DMS 273 (cell line): ENCODE measurements at regions not wholly inside any gene's neighbourhood (a gene's known extent, or its start where the extent isn't known, plus 50 kb on each side); places are given as distances from the start of the nearest gene placed in this dataset.

Experiments used
- DNase-seq: peaks from one replicate; lab custom pipeline; 2025; ENCODE audit not compliant: unreplicated experiment; lab: John Stamatoyannopoulos, UW

DNA sequence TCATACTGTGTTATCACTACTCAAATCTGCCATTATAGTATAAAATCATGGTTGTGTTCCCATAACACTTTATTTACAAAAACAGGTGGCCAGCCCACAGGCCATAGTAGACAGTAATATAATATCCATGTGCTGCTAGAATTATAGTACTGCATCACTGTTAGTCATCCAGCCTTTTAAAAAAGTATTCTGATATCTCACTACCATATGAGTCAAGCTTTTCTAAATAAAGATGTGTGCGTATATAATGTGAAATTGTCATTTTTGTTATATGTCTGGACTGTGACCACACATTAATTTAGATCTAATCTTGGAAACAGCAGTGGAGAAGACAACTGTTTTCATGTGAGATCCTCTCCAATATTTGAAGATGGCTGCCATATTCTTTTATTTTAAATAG lies 1049.1 kb upstream of the GOT2 start:
- DNase-seq: no peak

DNA sequence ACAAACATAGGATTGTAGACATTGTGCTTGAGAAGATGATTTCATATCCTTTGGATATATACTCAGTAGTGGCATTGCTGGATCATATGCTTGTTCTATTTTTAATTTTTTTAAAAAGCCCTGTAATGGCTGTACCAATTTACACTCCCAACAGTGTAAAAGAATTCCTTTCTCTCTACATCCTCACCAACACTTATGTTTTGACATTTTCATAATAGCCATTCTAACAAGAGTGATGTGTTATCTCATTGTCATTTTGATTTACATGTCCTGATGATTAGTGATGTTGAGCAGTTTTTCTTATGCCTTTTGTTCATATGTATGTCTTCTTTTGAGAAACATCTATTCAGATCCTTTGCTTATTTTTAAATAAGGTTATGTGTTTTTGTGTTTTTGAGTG lies 1039.2 kb upstream of the GOT2 start:
- no peak for DNase-seq

DNA sequence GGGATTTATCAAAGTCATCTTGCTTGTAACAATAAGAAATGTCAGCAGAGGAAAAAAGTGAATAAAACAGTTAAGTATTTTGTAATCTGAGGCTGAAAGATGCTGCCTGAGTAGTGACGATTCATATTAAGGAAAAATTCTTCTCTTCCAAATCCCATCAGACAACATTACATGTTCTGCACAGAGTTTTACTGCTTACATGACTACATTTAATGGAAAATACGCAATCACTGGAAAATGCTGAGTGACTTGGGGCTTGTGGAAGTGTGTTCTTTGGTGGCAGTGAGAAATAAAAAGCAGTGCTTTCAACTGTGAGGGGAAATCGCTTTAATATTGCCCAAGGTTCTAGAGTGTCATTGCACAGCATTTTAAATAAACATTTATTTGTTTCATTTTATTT lies 1025.2 kb upstream of the GOT2 start:
- no peak for DNase-seq

DNA sequence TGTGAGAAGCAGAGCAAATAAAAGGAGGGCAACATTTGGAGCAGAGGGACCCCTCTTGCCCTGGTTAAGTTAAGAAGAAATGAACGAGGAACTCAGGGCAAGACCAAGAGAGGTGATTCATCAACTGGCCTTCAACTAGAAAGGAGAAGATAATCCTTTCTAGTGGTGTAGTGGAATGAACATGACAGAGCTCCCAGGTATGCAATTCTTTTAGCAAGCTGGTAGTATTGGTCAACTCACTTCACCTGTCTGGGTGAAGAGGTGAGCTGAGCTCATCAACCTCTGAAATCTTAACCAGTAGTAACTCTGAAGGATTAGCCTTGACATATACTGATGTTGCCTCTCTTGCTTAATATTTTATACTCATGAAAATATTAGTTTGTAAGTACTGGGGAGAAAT lies 1024.7 kb upstream of the GOT2 start:
- no peak for DNase-seq

DNA sequence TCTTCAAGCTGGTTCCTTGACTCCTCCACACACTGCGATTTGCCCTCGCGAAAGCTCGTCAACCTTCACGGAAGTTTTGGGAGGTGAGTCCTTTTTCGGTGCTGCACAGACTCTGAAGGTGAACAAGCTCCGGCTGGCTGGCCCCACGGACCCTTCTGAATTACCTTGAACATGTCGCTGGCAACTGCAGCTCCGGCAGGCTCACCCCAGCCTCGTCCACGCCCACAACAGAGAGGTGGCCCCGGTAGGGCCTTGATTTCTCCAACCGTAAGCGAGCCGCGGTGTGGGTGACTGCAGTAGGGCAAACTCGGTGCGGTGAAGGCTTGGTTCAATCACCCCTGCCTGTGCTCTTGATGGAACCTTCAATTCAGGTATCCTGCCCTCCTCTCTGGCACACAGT lies 1020.7 kb upstream of the GOT2 start:
- no peak for DNase-seq

DNA sequence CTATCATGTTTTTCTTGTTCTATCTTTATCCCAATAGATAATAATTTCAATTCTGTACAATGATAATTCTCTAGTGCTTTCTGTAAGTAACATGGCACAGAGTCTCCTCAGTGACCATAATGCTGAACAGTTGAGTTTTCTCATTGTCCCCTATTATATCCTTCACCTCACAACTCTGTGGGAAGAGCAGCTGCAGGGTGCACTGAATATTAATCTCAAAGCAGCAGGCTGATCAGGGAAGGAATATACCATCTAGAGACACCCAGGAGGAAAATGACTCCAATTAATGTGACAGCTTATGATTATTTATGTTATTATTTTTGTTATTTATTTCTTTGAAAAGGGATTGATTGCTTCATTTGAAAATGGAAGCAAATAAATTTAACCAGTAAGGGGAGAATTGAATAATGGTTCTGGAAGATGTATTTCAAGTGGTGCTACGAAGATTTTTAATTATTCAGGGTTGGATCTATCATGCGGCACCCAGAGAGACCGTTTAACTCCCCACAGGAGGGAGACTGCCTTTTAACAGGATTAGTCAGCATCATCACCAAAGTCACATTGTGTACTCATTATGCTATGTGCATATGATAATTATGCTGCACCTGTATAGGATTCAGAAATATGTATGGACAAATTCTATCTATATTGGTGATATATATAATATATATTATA lies 1015.7 kb upstream of the GOT2 start:
- DNase-seq: no peak

DNA sequence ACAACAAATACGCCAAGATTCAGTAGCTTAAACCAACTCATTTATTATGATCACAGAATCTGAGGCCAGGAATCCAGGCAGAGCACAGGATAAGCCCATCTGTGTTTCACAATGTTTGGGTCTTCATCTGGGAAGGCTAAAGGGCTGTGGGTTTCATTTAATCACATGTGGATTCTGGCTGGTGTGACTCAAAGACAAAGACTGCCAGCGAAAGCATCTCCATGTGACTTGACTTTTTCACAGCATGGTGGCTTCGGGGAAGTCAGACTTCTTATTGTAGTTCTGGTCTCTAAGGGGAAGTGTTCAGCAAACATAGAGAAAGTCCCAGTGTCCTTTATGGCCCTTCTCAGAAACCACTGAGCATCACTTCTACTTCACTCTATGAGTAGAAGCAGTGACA lies 1014.4 kb upstream of the GOT2 start:
- no peak for DNase-seq

DNA sequence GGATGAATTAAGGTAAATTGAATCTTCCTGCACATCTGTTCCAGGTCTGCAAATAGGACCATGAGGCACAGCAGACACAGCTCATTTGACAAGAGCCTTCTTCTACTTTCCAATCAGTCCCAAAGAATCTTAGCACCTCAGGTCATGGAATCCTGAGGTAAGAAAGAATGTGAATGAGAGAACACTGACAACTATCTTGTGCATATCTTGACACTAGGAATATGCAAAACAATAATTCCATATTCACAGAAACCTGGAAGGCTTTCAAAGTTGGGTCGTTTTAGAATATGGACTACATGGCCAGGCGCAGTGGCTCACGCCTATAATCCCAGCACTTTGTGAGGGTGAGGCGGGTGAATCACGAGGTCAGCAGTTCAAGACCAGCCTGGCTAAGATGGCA lies 1009.4 kb upstream of the GOT2 start:
- no peak for DNase-seq

DNA sequence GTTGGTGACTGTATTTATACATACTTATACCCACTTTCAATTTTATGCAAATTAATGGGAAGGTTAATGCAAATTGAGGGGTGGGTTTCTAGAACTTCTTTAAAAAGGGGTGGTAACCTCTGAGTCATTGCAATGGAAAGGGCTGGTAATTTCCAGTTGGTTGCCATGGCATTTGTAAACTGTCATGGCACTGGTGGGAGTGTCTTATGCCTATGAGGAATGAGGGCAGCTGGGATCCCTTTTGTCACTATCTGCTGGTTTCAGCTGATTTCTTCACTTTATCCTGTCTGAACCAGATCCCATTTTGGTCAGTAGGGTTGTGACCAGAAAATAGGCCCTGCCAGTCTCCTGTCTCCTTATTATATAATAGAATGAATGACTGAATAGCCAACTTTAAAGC lies 1006.7 kb upstream of the GOT2 start:
- DNase-seq: no peak

DNA sequence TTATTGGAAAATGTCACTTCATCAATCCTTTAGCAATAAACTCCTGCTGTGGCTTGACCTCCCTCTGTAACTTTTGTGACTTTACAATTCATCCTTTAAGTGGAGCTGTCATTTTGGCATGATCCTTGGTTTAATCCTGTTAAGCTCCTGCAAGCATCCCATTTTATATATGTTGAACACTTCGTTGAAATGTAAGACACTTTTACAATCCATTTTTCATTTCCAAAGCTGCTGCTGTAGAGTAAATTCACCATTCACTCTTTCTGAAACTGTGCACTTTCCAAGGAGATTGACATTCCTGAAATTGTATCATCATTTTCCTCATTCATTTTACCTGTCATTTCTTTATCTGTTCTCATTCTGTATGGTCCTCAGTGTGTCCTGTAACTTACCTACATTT lies 1003.2 kb upstream of the GOT2 start:
- DNase-seq: no peak

DNA sequence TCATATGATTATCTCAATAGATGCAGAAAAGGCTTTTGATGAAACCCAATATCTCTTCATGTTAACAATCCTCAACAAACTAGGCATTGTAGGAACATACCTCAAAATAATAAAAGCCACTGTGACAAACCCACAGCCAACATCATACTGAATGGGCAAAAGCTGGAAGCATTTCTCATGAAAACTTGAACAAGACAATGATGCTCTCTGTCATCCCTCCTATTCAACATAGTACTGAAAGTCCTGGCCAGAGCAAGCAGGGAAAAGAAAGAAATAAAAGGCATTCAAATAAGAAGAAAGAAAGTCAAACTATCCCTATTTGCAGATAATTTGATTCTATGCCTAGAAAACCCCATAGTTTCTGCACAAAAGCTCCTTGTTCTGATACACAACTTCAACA lies 999.2 kb upstream of the GOT2 start:
- DNase-seq: no peak

DNA sequence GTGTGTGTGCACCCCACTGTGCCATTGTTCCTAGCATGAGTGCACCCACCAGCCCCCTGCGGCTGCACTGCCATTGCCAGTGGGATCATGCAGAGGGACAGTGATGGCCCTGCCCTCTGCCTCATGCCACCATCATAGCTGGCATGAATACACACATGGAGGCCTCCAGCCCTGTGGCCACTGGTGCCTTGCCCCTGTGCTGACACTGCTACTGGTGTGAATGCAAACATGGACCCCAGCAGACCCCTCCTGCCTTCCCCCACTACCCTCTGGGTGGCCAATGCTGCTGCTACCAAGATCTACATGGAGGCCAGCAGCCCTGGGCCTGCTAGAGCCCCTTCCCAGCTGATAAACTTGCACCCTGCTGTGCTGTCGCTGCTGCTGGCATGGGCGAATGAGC lies 995.5 kb upstream of the GOT2 start:
- no peak for DNase-seq

DNA sequence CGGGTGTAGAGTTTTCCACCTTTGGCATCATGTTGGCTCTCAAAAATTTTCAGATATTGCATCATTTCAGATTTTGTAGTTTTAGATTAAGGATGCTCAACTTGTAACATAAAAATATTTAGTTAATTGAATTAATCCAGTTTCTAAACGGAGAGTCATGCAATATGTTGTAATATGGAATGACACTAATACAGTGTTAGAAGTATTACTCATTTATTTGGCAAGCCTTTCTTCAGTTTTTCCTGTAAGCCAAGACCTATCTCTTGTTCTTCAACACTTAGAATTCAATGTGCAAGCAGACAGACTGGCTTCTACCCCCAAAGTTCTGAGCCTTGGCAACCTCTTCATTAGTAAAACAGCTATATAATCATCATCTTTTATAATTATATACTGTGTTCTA lies 985.0 kb upstream of the GOT2 start:
- DNase-seq: no peak

DNA sequence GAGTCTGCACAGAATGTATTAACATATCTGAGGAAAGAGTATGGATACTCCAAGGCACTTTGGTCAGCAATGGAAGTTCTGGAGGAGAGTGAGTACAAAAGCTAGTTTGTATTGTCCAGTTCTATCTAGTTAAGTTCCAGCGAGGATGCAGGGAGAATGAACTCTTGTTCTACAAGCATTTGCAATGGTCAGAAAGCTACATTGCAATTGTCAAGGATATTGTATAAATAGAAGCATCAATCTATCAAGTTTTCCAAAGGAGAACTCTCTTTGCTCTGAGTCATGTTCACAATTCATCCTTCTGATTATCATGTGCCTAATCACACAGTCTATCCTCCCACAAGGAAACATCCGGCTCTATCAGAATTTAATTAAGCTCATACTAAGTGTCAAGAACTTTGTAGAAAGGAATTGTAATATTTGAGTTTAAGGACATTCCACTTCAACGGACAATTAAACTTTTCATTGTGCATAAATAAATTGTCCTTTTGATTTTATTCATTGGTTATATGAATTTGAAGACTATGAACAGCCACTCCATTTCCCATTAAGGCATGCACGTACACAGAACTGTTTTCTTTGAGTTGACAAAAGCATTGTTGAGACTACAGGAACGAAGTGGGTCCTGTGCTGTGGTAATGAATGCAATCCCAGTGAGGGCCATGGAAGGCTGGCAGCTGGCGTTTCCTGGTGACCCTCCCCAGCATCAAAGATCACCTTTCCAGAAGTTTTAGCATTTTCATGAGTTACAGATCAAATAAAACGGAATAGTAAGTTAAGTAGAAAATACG lies 973.5 kb upstream of the GOT2 start:
- DNase-seq: no peak

DNA sequence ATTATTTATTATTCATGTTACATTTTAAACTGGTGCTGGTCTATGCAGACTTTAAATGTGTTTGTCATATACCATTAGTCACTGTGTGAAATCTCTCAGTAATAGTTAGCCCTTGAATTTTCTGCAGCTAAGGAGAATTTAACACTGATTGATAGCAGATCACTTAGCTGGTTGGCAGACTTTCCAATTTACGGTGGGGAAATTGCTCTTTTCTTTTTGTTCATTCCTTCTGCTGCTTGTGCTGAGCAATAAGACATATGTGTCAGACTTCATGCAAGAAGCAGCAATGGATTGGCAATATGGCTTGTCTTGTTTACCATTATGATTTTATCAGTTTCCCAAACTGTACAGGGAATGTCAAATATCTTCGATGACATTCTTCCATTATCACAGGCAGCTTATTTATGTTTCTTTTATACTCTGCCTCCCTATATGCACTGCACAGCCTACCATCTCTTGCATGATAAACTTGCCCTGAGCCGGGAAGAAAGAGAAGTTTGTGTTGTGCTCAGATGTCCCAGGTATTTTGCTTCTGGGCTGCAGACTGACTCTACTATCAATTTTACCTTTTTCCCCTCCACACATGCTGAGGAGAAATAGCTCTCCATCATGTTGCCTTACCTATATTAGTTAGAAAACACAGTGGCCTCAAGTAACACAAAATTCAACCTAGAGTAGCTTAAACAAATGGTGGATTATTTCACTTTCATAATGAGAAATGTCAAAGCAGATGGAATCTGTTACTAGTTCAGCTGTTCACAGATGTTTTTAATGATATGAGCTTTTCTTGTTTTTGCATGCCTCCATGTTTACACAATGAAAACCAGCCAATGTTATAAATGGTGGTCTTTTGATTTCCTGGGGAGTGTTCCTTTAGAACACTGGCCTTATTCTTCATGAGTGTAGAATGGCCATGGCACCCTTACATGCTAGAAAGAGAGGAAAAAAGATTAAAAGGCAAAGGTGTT lies 968.1 kb upstream of the GOT2 start:
- DNase-seq: peak; percentile 27

DNA sequence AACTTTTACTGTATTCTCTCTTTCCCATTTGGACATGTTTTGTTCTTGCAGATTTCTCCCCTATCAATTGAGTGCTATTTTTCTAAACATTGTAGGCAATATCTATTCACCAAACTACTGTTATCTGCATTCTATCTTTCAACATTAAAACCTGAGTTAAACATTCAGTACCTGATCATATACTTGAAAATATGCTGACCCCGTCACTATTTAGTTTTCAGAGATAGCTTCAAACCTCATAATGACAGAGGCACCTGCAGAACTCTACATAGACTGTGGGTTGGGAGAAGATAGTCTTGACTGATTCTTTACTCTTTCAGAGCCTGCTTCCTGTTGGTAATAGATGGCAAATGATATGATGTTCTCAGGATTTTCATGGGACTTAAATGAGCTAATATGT lies 965.7 kb upstream of the GOT2 start:
- no peak for DNase-seq

DNA sequence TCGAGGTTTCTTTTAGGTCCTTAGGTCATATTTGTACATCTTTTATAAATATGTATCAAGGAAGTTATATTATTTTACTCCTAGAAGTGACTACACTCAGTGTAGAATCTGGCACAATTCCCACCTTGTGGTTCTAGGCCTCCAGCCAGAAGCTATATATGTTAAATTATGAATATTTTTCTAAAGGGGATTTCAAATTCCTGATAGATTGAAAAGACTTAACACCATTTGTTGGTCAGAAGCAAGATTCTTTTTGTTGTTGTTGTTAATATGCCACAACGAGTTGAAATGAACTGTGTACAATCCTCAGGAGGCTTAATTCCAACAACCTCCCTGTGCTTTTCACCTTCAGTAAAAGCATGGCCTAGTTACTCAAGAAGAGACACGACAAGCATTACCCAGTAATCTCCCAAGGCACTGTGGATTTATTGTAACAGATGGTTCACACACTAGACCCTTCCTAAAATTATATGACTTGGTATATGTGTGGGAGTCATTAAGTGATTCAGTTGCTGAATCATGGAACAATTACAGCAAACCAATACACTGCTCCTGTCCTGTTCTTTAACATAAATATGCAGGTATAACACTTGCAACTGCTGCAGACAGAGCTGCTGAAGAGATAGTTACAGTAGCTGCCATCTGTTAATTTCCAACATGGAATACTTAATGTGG lies 964.4 kb upstream of the GOT2 start:
- DNase-seq: peak; percentile 87

DNA sequence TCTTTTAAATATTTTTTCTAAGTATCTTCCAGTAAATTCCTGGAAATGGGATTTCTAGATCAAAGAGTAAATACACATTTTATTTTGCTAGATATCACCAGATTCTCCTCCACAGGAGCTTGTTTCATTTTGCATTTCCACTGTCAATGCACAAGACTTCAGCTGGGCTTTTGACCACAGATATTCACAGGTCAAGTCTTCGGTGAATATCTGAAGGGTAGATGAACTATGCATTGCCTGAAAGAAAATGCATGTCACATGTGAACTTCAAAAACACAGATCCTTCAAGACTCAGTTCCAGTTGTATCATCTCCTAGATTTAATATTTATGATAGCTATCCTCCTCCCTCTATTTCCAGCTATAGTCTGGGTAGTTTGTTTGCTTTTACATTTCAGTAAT lies 963.6 kb upstream of the GOT2 start:
- DNase-seq: no peak

DNA sequence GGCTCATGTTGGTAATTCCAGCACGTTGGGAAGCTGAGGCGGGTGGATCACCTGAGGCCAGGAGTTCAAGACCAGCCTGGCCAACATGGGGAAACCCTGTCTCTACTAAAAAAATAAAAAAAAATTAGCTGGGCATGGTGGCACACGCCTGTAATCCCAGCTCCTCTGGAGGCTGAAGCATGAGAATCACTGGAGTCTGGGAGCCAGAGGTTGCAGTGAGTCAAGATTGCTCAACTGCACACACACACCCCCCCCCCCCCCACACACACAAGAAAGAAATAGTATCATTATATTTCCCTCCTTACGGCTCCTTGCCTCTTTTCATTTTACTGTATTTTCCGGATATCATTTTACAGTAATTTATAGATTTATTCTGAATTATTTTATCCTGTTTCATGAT lies 963.1 kb upstream of the GOT2 start:
- no peak for DNase-seq

DNA sequence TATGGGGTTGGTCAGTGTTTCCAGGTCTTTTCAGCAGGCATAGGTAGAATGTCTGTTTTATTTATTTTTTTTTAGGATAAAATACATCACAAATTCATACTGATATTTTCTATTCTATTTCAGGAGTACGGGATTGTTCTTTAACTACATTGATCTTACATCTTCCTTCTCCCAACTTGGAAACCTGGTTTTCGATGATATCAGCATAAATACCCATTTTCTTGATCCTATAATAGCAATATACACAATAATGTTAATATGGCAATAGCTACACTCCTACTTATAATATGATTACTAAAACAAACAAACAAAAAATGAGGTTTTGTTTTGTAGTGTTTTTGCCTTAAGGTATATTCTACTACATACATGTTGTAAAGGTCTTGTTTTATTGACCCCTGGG lies 962.4 kb upstream of the GOT2 start:
- no peak for DNase-seq

DNA sequence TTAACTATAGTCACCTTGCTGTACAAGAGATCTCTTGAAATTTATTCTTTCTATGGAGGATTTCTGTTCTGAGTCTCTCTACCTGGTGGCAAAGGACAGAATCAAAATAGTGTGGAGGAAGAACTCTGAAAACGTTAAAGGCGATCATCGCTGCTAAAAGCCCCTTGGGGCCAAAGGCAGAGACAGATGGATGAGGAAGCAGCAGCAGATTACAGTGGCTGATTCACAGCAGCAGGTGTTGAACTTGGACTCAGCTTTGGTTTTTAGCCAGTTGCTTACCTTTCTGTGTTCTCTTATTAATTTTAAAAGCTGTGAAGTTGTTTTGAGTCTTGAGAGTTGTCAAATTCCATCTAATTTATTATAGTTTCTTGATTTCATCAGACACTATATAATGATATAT lies 956.1 kb upstream of the GOT2 start:
- DNase-seq: peak; percentile 77
